ENCODE measurements at regions not wholly inside any gene's neighbourhood (a gene's known extent, or its start where the extent isn't known, plus 50 kb on each side); places are given as distances from the start of the nearest gene placed in this dataset.

DNA sequence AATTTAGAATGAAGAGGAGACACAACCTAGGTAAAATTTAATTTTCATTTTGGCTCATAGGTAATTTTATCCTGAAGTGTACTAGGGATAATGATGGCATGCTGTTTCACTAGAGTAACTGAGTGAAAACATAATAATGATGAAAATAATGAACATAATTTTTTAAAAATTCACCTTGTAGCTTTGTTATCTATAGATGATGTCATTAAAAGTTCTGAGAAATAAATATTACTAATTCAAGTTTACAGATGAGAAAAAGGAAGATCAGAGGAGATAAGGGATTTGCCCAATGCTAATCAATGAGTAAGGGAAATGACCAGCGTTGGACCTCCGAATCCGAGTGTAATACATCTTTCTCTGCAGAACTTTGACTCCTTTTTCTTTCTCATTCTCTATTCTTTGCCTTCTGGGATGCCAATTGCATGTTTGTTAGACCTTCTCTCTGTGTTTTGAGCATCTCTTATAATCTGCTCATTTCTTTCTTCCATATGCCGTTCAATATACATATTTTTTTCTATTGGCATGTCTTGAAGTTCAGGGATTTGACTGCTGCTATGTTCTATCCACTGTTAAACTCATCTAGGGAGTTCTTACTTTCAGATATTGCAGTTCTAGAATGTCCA is 186.5 kb downstream of the SNX19 start:
- 72 to 81% methylated on average over 4 of the region's 4 CpGs for WGBS, 2 donors
- H3K27me3 ChIP-seq = no peaks in the 10 kb centered on the region
- no peak overlapping the region for H3K4me3 ChIP-seq
- intact Hi-C loops (cut with DNase I) = no loop called here
- H3K36me3 ChIP-seq = no peaks in the 10 kb centered on the region
- no peaks in the 10 kb centered on the region for H3K4me1 ChIP-seq
- H3K9me3 ChIP-seq = no peaks in the 10 kb centered on the region
- no peak for ATAC-seq
- no peak for DNase-seq
- no peak overlapping the region for H3K27ac ChIP-seq
- TF ChIP-seq, protein P1, sequence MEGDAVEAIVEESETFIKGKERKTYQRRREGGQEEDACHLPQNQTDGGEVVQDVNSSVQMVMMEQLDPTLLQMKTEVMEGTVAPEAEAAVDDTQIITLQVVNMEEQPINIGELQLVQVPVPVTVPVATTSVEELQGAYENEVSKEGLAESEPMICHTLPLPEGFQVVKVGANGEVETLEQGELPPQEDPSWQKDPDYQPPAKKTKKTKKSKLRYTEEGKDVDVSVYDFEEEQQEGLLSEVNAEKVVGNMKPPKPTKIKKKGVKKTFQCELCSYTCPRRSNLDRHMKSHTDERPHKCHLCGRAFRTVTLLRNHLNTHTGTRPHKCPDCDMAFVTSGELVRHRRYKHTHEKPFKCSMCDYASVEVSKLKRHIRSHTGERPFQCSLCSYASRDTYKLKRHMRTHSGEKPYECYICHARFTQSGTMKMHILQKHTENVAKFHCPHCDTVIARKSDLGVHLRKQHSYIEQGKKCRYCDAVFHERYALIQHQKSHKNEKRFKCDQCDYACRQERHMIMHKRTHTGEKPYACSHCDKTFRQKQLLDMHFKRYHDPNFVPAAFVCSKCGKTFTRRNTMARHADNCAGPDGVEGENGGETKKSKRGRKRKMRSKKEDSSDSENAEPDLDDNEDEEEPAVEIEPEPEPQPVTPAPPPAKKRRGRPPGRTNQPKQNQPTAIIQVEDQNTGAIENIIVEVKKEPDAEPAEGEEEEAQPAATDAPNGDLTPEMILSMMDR (IDR thresholded peaks at IDR 0.05) = no peak
- no peak for FAIRE-seq

DNA sequence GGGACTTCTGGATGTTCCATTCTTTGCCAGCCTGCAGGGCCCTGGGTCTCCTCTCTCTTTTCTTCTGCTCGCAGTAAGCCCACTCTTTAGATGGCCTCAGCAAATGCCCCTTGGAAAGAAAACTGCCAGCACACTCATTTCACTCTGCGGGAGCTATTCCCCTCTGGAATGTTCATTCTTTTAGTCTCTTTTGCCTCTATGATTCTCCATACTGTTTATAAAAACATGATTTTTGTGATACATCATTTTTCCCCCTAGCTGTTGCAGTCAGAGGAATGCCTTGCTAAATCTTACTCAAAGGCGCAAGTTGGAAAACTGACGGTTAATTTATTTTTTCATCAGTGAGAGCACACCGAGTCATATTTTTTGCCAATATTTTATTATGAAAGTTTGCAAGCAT is 184.9 kb downstream of the SNX19 start:
- no peak for DNase-seq
- ATAC-seq = no peak
- TF ChIP-seq, protein P1 (IDR thresholded peaks at IDR 0.05) = no peak
- Histone ChIP-seq H3K27ac (no peak overlapping the region), H3K4me3 (no peak overlapping the region), H3K27me3 (no peaks in the 10 kb centered on the region), H3K9me3 (no peaks in the 10 kb centered on the region), H3K4me1 (no peaks in the 10 kb centered on the region), H3K36me3 (no peaks in the 10 kb centered on the region)
- FAIRE-seq = no peak
- WGBS, 2 donors = 84 to 91% methylated on average over 5 of the region's 5 CpGs
- intact Hi-C loops (cut with DNase I) = no loop called here

DNA sequence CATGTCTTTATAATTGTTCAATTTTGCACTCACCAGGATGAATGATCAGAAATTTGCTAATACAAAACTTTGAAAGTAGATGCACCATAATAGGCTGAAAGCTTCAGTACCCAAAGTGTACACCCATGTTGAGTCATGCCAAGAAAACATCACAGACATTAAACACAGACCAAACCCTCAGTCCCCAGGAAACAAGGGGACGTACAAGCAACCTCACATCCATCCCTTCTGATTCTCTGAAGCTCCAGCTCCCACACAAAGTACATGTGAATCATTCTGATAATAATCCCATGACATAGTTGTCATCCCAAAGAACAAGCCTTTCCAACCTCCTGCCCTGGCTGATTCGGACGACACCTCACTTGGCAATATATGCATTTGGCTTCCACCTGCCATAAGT is 183.8 kb downstream of the SNX19 start:
- no peaks in the 10 kb centered on the region for H3K4me1 ChIP-seq
- FAIRE-seq = no peak
- no peaks in the 10 kb centered on the region for H3K27me3 ChIP-seq
- no peak for ATAC-seq
- TF ChIP-seq, protein P1 (IDR thresholded peaks at IDR 0.05) = no peak
- H3K9me3 ChIP-seq = no peaks in the 10 kb centered on the region
- WGBS, 2 donors = 72 to 85% methylated on average over 3 of the region's 3 CpGs
- H3K36me3 ChIP-seq = no peaks in the 10 kb centered on the region
- intact Hi-C loops (cut with DNase I) = no loop called here
- no peak for DNase-seq
- H3K4me3 ChIP-seq = no peak overlapping the region
- H3K27ac ChIP-seq = no peak overlapping the region

DNA sequence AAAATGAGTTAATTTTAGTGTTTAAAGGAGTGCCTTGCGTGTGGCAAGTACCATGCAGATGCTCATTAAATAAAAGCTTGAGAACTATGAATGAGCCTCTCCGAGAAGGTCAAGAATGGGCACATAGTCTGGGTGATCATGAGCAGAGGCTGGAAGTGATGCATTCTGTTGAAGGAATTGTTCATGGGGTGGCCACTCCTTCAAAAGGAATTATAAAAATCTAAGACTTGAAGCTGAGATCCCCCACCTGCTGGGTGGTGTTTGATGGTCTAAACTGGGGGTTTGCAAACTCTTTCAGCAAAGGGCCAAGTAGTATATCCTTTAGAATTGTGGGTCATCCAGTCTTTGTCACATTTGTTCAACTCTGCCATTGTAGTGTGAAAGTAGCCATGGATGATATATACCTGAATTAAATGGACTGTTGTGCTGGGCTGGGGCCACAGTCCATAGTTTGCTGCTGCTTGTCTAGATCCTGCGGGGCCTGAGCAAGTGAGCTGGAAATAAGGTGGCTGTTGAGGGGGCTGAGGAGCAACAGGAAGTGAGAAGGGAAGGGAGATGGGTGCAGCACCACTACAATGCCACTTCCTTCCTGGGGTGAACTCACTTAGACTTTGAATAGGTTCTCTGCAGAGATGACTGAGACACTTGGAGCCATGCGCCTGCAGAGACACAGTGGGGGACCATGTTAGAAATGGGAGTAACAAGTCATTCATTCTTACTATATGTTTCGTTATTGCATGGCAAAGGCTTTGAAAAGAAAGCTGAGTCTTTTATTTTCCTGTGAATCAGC is 179.0 kb downstream of the SNX19 start:
- Histone ChIP-seq H3K9me3 (no peaks in the 10 kb centered on the region), H3K27me3 (no peaks in the 10 kb centered on the region), H3K27ac (peak overlapping the region in 1 of 4 donors; percentile 35), H3K36me3 (no peaks in the 10 kb centered on the region), H3K4me1 (no peaks in the 10 kb centered on the region), H3K4me3 (no peak overlapping the region)
- TF ChIP-seq, protein P1 (IDR thresholded peaks at IDR 0.05) = no peak
- 73 to 78% methylated on average over 5 of the region's 5 CpGs for WGBS, 2 donors
- intact Hi-C loops (cut with DNase I) = no loop called here
- DNase-seq = no peak
- peak in 1 of 4 donors; percentile 25 for ATAC-seq
- FAIRE-seq = no peak
